ENCODE measurements at regions not wholly inside any gene's neighbourhood (a gene's known extent, or its start where the extent isn't known, plus 50 kb on each side); places are given as distances from the start of the nearest gene placed in this dataset.
"Not testable (repeated sequence)": the region's sequence is repeated elsewhere in the genome, so short reads cannot be mapped to it uniquely, and the experiment has no call there.

- no peak for TF ChIP-seq POU2F2 (IDR thresholded peaks at IDR 0.05; ENCODE audit: low read depth, low read length)
- TF ChIP-seq POLR2AphosphoS5 (IDR thresholded peaks at IDR 0.05; ENCODE audit: low read depth, low read length), result no peak
- TF ChIP-seq TAF1 (IDR thresholded peaks at IDR 0.05; ENCODE audit: low read depth, low read length), result no peak
- no peak for TF ChIP-seq SPI1 (IDR thresholded peaks at IDR 0.05; ENCODE audit: low read depth, low read length)
- no peak for TF ChIP-seq POLR2A (IDR thresholded peaks at IDR 0.05; ENCODE audit: low read depth, low read length)
- TF ChIP-seq PAX5 (IDR thresholded peaks at IDR 0.05; ENCODE audit: insufficient read depth, low read length, severe bottlenecking), result no peak
- no peak for FAIRE-seq
- DNase-seq (ENCODE audit: insufficient read length, low spot score), result no peak
Measured at GRCh38 chr5:89346573-89346972, 463.6 kb upstream of the MEF2C start.

GRCh38 chr5:89343666-89344065 lies 460.7 kb upstream of the MEF2C start:
- FAIRE-seq, result peak; percentile 98
- TF ChIP-seq TAF1 (IDR thresholded peaks at IDR 0.05; ENCODE audit: low read depth, low read length), result no peak
- TF ChIP-seq POLR2A (IDR thresholded peaks at IDR 0.05; ENCODE audit: low read depth, low read length), result no peak
- peak; percentile 97 for TF ChIP-seq SPI1 (IDR thresholded peaks at IDR 0.05; ENCODE audit: low read depth, low read length)
- TF ChIP-seq PAX5 (IDR thresholded peaks at IDR 0.05; ENCODE audit: insufficient read depth, low read length, severe bottlenecking), result no peak
- TF ChIP-seq POLR2AphosphoS5 (IDR thresholded peaks at IDR 0.05; ENCODE audit: low read depth, low read length), result peak; percentile 89
- peak; percentile 98 for TF ChIP-seq POU2F2 (IDR thresholded peaks at IDR 0.05; ENCODE audit: low read depth, low read length)
- no peak for DNase-seq (ENCODE audit: insufficient read length, low spot score)

DNA sequence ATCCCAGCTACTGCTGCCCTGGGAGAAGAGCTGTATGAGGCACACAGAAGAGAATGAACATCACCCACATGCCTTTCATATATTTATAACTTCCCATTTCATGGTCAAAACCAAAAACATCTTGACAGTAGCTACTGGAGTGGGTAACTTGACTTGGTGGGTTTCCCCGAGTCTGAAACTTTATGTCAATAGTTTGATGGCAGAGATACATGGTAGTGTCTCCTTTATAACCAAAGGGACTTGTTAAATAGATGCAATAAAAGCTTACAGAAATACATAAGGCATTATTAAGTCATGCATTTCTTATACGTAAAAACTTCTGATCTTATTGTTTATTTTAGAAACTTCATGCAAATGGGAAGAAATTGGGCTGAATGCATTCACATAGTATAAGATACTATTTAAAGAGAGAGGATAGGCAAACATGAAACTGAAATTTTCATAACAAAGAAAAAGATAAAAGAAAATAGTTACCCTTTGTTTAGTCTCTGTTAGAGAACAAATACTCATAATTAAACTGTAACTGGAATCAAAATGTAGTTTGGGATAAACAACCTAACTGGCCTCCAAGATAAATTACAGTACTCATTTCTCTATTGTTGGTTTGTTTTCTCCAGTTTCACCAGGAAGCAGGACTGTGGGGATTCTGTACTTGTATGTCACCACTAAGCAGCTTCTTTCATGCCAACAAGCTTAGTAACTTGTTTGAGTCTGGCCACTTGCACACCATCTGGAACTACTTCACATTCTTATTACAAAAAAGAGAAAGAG lies 459.3 kb upstream of the MEF2C start:
- FAIRE-seq, result peak; percentile 88
- DNase-seq (ENCODE audit: insufficient read length, low spot score), result no peak
- TF ChIP-seq POU2F2 (IDR thresholded peaks at IDR 0.05; ENCODE audit: low read depth, low read length) (no peak), PAX5 (IDR thresholded peaks at IDR 0.05; ENCODE audit: insufficient read depth, low read length, severe bottlenecking) (no peak), SPI1 (IDR thresholded peaks at IDR 0.05; ENCODE audit: low read depth, low read length) (no peak), POLR2A (IDR thresholded peaks at IDR 0.05; ENCODE audit: low read depth, low read length) (no peak), POLR2AphosphoS5 (IDR thresholded peaks at IDR 0.05; ENCODE audit: low read depth, low read length) (no peak), TAF1 (IDR thresholded peaks at IDR 0.05; ENCODE audit: low read depth, low read length) (no peak)

DNA sequence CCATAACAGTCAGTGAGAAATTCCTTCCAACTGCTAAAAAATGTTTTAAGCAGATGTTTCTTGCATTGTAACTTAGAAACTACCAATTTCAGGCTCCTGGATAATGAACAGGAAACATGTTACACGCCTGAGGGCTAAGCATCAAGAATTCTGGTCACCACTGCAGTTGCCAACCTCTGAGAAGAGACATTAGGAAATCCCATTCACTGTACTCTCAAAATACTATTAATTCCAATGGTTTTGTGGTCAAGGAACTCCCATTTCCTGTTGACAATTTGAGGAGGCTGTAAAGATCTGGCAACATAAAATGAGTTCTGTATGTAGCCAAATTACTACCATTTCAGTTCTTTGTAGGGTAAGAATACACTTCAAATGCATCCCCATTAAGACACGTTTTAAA lies 456.0 kb upstream of the MEF2C start:
- no peak for DNase-seq (ENCODE audit: insufficient read length, low spot score)
- TF ChIP-seq POLR2A (IDR thresholded peaks at IDR 0.05; ENCODE audit: low read depth, low read length), result no peak
- no peak for TF ChIP-seq PAX5 (IDR thresholded peaks at IDR 0.05; ENCODE audit: insufficient read depth, low read length, severe bottlenecking)
- no peak for TF ChIP-seq TAF1 (IDR thresholded peaks at IDR 0.05; ENCODE audit: low read depth, low read length)
- TF ChIP-seq SPI1 (IDR thresholded peaks at IDR 0.05; ENCODE audit: low read depth, low read length), result no peak
- TF ChIP-seq POLR2AphosphoS5 (IDR thresholded peaks at IDR 0.05; ENCODE audit: low read depth, low read length), result no peak
- TF ChIP-seq POU2F2 (IDR thresholded peaks at IDR 0.05; ENCODE audit: low read depth, low read length), result no peak
- no peak for FAIRE-seq

- FAIRE-seq (no peak), DNase-seq (ENCODE audit: insufficient read length, low spot score) (no peak)
- no peak for TF ChIP-seq PAX5 (IDR thresholded peaks at IDR 0.05; ENCODE audit: insufficient read depth, low read length, severe bottlenecking)
- no peak for TF ChIP-seq POLR2AphosphoS5 (IDR thresholded peaks at IDR 0.05; ENCODE audit: low read depth, low read length)
Measured at GRCh38 chr5:89336111-89336510, 453.1 kb upstream of the MEF2C start.

GRCh38 chr5:89330140-89330539 lies 447.2 kb upstream of the MEF2C start:
- TF ChIP-seq PAX5 (IDR thresholded peaks at IDR 0.05; ENCODE audit: insufficient read depth, low read length, severe bottlenecking), result no peak
- TF ChIP-seq POLR2AphosphoS5 (IDR thresholded peaks at IDR 0.05; ENCODE audit: low read depth, low read length), result no peak
- TF ChIP-seq POLR2A (IDR thresholded peaks at IDR 0.05; ENCODE audit: low read depth, low read length), result no peak
- TF ChIP-seq SPI1 (IDR thresholded peaks at IDR 0.05; ENCODE audit: low read depth, low read length), result no peak
- TF ChIP-seq TAF1 (IDR thresholded peaks at IDR 0.05; ENCODE audit: low read depth, low read length), result no peak
- no peak for TF ChIP-seq POU2F2 (IDR thresholded peaks at IDR 0.05; ENCODE audit: low read depth, low read length)
- DNase-seq (ENCODE audit: insufficient read length, low spot score) (no peak), FAIRE-seq (no peak)

DNA sequence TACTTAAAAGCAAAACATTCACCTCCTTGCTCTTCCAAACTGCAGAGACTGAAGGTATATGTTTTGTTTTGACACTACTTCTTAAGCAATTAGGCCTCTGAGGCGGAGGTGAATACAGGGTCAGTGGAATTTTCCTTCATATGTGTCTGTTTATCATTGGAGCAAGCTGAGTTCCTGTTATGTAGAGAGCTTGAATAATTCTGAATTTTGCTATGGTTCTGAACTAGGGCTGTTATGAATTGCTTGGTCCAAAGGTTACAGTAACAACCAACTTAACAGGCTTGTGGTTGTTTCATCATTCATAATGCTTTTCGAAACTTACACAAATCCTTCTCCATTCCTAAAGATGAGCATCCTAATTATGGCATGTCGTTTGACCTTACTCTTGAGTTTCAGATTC lies 444.6 kb upstream of the MEF2C start:
- DNase-seq (ENCODE audit: insufficient read length, low spot score) (no peak), FAIRE-seq (peak; percentile 28)
- TF ChIP-seq TAF1 (IDR thresholded peaks at IDR 0.05; ENCODE audit: low read depth, low read length) (no peak), POLR2AphosphoS5 (IDR thresholded peaks at IDR 0.05; ENCODE audit: low read depth, low read length) (no peak), POU2F2 (IDR thresholded peaks at IDR 0.05; ENCODE audit: low read depth, low read length) (no peak), SPI1 (IDR thresholded peaks at IDR 0.05; ENCODE audit: low read depth, low read length) (no peak), PAX5 (IDR thresholded peaks at IDR 0.05; ENCODE audit: insufficient read depth, low read length, severe bottlenecking) (no peak), POLR2A (IDR thresholded peaks at IDR 0.05; ENCODE audit: low read depth, low read length) (no peak)

DNA sequence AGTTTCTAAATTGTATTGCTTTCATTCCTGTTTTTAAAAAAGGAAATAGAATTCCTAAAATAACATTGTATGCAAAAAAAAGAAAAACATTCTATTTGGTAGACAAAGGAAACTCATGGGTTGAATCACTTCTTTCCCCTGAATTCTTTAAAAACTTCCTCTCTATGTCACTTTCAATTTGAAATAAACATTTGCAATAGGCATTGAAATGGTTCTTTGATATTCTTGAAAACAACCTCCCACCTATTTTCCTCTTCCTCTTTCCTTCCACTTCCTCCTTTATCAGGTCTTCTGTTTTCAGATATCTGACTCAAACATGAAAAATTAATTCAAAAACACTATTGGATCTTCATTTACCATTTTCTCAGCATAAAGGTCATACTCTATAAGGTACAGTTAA lies 442.0 kb upstream of the MEF2C start:
- FAIRE-seq, result no peak
- TF ChIP-seq POLR2AphosphoS5 (IDR thresholded peaks at IDR 0.05; ENCODE audit: low read depth, low read length), result no peak
- peak; percentile 20; the same call in 1 of the 2 replicates for TF ChIP-seq SPI1 (IDR thresholded peaks at IDR 0.05; ENCODE audit: low read depth, low read length)
- DNase-seq (ENCODE audit: insufficient read length, low spot score), result no peak

DNA sequence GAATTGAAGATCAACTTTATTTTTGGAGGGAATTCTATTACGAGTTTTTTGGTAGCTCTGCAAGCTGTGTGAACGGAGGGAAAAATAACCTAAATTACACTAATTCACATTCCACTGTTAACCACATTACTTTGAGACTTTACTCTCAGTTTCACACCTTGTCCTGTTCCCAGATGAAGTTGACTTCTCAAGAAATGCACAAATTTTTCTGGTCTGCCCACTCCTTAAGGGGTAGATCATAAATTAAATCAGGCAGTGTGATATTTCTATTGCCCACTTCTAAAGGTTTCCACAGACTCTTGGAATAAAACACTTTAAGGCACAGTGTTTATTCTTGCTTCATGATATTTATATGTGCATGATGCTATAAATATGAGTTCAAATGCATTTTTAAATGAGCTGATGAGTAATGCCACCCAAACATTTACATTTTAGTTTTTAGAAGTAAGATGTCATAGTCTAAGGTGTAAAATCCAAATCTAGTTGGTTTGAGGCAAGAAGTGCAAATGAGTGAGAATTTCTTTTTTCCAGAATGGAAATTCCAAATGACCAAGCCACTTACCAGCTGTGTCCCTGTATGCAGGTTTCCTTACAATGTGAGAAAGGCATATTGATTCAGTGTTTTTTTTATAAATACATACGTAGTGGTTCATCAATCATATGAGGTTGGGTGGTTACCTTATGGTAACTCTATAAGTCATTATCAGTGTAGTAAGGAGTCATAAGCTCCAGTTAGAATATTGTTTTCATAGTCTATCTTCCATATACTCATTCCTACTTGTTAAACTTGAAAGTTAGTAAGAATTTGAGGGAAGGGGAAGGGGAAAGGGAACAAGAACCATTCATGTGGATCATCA lies 437.7 kb upstream of the MEF2C start:
- DNase-seq (ENCODE audit: insufficient read length, low spot score), result no peak
- FAIRE-seq, result peak; percentile 43
- TF ChIP-seq PAX5 (IDR thresholded peaks at IDR 0.05; ENCODE audit: insufficient read depth, low read length, severe bottlenecking) (no peak), SPI1 (IDR thresholded peaks at IDR 0.05; ENCODE audit: low read depth, low read length) (no peak), POU2F2 (IDR thresholded peaks at IDR 0.05; ENCODE audit: low read depth, low read length) (no peak), TAF1 (IDR thresholded peaks at IDR 0.05; ENCODE audit: low read depth, low read length) (no peak), POLR2A (IDR thresholded peaks at IDR 0.05; ENCODE audit: low read depth, low read length) (no peak), POLR2AphosphoS5 (IDR thresholded peaks at IDR 0.05; ENCODE audit: low read depth, low read length) (no peak)

DNA sequence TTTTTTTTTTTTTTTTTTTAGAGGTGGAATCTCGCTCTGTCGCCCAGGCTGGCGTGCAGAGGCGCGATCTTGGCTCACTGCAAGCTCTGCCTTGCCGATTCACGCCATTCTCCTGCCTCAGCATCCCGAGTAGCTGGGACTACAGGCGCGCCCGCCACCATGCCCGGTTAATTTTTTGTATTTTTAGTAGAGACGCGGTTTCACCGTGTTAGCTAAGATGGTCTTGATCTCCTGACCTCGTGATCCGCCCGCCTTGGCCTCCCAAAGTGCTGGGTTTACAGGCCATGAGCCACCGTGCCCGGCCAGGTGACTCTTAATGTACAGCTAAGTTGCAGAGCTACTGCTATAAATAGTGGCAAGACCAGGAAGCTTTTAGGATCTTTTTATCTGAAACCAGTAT lies 434.9 kb upstream of the MEF2C start:
- DNase-seq (ENCODE audit: insufficient read length, low spot score); FAIRE-seq: not testable (repeated sequence)
